Gastrocnemius medialis (tissue), 4 donors: ENCODE measurements at regions not wholly inside any gene's neighbourhood (a gene's known extent, or its start where the extent isn't known, plus 50 kb on each side); places are given as distances from the start of the nearest gene placed in this dataset.

Experiments
- CTCF ChIP-seq, 5 experiments: fragments of 450-650 bp in 3 of 5; fragments of 200-600 bp in 2 of 5; sonication (generic) in 2 of 5; IDR thresholded peaks in 4 of 5; conservative IDR thresholded peaks in 1 of 5; 1 replicate in 4 of 5; 2 replicates in 1 of 5; pipeline ENCODE4 v1.5.1; 2016 to 2019; ENCODE audit warnings: antibody characterized with exemption in 5 of 5, mild to moderate bottlenecking in 3 of 5, moderate library complexity in 3 of 5
- POLR2A ChIP-seq, 2 donors: fragments of 450-650 bp; IDR thresholded peaks; one replicate each; pipeline ENCODE4 v1.6.1; 2017; ENCODE audit warnings: antibody characterized with exemption in 2 of 2, mild to moderate bottlenecking in 2 of 2, moderate library complexity in 2 of 2

GRCh38 chr2:161102770-161103450, 57.3 kb upstream of the TANK start:
- TF ChIP-seq CTCF (IDR thresholded peaks at IDR 0.05 in 4 of 5, conservative IDR thresholded peaks at IDR 0.05 in 1 of 5) (no peak), POLR2A (IDR thresholded peaks at IDR 0.05) (no peak)
